ENCODE measurements at regions not wholly inside any gene's neighbourhood (a gene's known extent, or its start where the extent isn't known, plus 50 kb on each side); places are given as distances from the start of the nearest gene placed in this dataset.

DNA sequence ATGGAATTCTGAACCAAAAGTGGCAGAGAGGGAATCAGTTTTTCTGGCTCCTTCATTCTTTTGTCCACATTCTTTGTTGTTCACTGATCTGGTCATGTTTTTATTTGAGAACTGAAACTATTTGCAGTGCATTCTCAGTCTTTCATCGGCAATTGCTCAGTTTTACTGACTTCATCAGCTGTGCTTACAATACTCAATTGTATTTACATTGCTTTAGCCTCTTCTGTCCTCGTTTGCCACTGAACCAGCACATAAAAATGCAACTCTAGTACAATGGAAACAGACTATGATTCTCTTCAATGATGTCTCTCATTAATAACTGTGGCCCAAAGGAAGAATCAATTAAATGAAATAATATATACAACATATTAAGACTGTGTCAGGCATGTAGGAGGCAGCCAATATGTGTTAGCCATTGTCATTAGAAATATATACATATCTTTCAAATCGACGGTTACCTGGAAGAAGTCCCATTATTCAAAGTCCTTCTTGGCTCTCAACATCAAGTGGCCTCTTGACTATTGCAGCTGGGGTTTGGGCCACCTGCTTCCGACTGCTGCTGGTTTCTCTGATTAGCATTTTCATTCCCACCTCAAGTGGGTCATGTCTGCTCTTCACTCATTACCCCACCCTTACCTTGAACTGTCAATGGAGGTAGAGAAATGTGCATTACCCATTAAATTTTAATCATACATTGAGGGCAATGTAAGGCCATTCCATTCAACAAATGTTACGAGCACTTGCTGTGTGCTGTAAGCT, 600.1 kb downstream of the INSC start (continued):
- TF ChIP-seq FIP1L1 (IDR thresholded peaks at IDR 0.05; ENCODE audit: borderline replicate concordance, insufficient read depth, low read depth, low read length): no peak
- TF ChIP-seq ZBTB21 (CRISPR knock-in tag; IDR thresholded peaks at IDR 0.05): no peak

DNA sequence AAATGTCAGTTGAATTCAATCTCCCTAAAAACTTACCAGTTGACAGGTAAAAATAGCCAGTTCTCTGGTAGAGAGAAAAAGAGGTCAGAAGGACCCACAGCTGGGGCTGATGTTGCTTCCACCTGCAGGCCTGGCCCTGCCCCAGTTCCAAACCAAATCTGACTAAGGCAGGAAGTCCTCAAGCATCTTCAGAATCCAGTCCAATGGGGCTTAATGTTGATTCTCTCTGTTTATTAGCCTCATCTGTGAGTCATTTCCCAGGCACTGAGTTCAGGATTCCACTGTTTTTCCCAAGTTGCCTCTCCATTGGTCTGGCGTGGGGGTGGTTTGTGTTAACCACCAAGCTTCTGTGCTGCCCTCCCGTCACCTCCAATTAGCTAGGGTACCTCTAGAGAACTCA, 601.8 kb downstream of the INSC start:
- Histone ChIP-seq H3K27me3 (ENCODE audit: control insufficient read depth in 1 of 2, insufficient read depth in 2 of 2, low read length in 2 of 2) (no peaks in the 10 kb centered on the region), H3K4me3 (replicated peaks in 1 of 3; ENCODE audit: insufficient read depth in 1 of 3, low read depth in 2 of 3, low read length in 3 of 3) (no peak overlapping the region), H3K36me3 (replicated peaks in 1 of 2; ENCODE audit: control insufficient read depth in 1 of 2, insufficient read depth in 2 of 2, low read length in 2 of 2) (no peaks in the 10 kb centered on the region), H3K4me1 (ENCODE audit: insufficient read depth, low read length) (no peaks in the 10 kb centered on the region), H2AFZ (ENCODE audit: low read length) (no peak overlapping the region), H3K27ac (ENCODE audit: extremely low read length, insufficient read depth, low read length) (no peak overlapping the region), H3K9me3 (ENCODE audit: low read length) (no peaks in the 10 kb centered on the region), H4K20me1 (ENCODE audit: insufficient read depth, low read length) (no peaks in the 10 kb centered on the region), H3K79me2 (ENCODE audit: insufficient read depth, low read length) (no peaks in the 10 kb centered on the region), H3K9ac (ENCODE audit: insufficient read depth, low read depth, low read length) (no peak overlapping the region), H3K4me2 (ENCODE audit: low read depth, low read length) (no peak overlapping the region)
- POLR2A ChIA-PET: no interaction called here
- 6% methylated on average over 2 of the region's 2 CpGs for WGBS (ENCODE audit: low lambda C conversion rate)
- no TSS peak for BruUV-seq (replicated peaks)
- DNase-seq (ENCODE audit: low spot score) (no peak), FAIRE-seq (no peak), ATAC-seq (no peak)
- intact Hi-C loops (cut with micrococcal nuclease; ENCODE audit: unreplicated experiment): no loop called here
- in situ Hi-C loops (cut with HindIII; ENCODE audit: extremely low pct_ligation_motif_present, low pct_unique_long_range_greater_than_20kb): no loop called here
- CTCF ChIA-PET (ENCODE audit: low intra/inter-chr PET ratio, low total read pairs): no interaction called here
- TF ChIP-seq SALL1 (CRISPR knock-in tag; IDR thresholded peaks at IDR 0.05) (no peak), ZNF230 (CRISPR knock-in tag; IDR thresholded peaks at IDR 0.05) (no peak), TBX3 (IDR thresholded peaks at IDR 0.05; ENCODE audit: borderline replicate concordance) (no peak), YEATS4 (CRISPR knock-in tag; IDR thresholded peaks at IDR 0.05; ENCODE audit: borderline replicate concordance) (no peak), ZBTB42 (CRISPR knock-in tag; IDR thresholded peaks at IDR 0.05) (no peak), ZNF333 (CRISPR knock-in tag; IDR thresholded peaks at IDR 0.05; ENCODE audit: borderline replicate concordance) (no peak), SIN3A (IDR thresholded peaks at IDR 0.05; ENCODE audit: borderline replicate concordance, low read depth, low read length) (no peak), ZNF350 (CRISPR knock-in tag; IDR thresholded peaks at IDR 0.05; ENCODE audit: borderline replicate concordance, low read depth) (no peak), BRD4 (CRISPR knock-in tag; IDR thresholded peaks at IDR 0.05) (no peak), YY1 (IDR thresholded peaks at IDR 0.05; ENCODE audit: insufficient read depth, insufficient replicate concordance, low read depth, low read length) (no peak), NCOA5 (CRISPR knock-in tag; IDR thresholded peaks at IDR 0.05) (no peak), TMF1 (CRISPR knock-in tag; IDR thresholded peaks at IDR 0.05; ENCODE audit: low read depth) (no peak), ASH2L (IDR thresholded peaks at IDR 0.05; ENCODE audit: insufficient read length, low read depth, low read length) (no peak)
- TF ChIP-seq, protein P1, sequence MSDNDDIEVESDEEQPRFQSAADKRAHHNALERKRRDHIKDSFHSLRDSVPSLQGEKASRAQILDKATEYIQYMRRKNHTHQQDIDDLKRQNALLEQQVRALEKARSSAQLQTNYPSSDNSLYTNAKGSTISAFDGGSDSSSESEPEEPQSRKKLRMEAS (IDR thresholded peaks at IDR 0.05): no peak
- TF ChIP-seq, protein P2, sequence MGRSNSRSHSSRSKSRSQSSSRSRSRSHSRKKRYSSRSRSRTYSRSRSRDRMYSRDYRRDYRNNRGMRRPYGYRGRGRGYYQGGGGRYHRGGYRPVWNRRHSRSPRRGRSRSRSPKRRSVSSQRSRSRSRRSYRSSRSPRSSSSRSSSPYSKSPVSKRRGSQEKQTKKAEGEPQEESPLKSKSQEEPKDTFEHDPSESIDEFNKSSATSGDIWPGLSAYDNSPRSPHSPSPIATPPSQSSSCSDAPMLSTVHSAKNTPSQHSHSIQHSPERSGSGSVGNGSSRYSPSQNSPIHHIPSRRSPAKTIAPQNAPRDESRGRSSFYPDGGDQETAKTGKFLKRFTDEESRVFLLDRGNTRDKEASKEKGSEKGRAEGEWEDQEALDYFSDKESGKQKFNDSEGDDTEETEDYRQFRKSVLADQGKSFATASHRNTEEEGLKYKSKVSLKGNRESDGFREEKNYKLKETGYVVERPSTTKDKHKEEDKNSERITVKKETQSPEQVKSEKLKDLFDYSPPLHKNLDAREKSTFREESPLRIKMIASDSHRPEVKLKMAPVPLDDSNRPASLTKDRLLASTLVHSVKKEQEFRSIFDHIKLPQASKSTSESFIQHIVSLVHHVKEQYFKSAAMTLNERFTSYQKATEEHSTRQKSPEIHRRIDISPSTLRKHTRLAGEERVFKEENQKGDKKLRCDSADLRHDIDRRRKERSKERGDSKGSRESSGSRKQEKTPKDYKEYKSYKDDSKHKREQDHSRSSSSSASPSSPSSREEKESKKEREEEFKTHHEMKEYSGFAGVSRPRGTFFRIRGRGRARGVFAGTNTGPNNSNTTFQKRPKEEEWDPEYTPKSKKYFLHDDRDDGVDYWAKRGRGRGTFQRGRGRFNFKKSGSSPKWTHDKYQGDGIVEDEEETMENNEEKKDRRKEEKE (IDR thresholded peaks at IDR 0.05): no peak
- TF ChIP-seq, protein P3, sequence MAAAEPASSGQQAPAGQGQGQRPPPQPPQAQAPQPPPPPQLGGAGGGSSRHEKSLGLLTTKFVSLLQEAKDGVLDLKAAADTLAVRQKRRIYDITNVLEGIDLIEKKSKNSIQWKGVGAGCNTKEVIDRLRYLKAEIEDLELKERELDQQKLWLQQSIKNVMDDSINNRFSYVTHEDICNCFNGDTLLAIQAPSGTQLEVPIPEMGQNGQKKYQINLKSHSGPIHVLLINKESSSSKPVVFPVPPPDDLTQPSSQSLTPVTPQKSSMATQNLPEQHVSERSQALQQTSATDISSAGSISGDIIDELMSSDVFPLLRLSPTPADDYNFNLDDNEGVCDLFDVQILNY (CRISPR knock-in tag; conservative IDR thresholded peaks at IDR 0.05): no peak
